ENCODE measurements at regions not wholly inside any gene's neighbourhood (a gene's known extent, or its start where the extent isn't known, plus 50 kb on each side); places are given as distances from the start of the nearest gene placed in this dataset.

DNA sequence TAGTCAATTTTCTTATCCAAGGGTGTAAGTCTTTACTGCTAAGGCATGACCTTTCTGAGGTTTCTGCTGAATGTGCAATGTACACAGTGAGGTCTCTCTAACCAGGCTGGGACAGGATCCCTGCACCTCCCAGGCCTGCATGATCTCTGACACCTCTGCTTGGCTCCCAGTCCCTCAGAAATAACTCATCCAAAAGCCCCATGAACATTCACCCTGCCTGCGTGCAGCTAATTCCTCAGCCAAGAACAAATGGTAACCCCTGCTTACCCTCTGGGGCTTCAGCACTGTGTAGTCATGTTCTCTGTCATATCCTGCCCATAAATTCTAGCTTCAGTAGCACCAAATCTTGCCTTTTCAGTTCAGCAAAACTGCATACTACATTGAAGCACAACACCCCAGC, 1146.3 kb upstream of the MIR17HG start:
- TF ChIP-seq POLR2A (IDR thresholded peaks at IDR 0.05; ENCODE audit: low read length) = no peak
- no peak for TF ChIP-seq GATA1 (IDR thresholded peaks at IDR 0.05; ENCODE audit: low read depth, low read length)

Data from erythroblast (primary cell).